Spleen (tissue), 7 donors: ENCODE measurements at regions not wholly inside any gene's neighbourhood (a gene's known extent, or its start where the extent isn't known, plus 50 kb on each side); places are given as distances from the start of the nearest gene placed in this dataset.

Experiments
- CTCF ChIP-seq, 11 experiments: fragments of 200-600 bp in 7 of 11; fragments of 450-650 bp in 4 of 11; sonication (generic) in 4 of 11; IDR thresholded peaks in 8 of 11; conservative IDR thresholded peaks in 3 of 11; 1 replicate in 7 of 11; 2 replicates in 4 of 11; pipeline versions ENCODE4 v1.4.0 to v1.8.0; 2016 to 2021; ENCODE audit warnings: antibody characterized with exemption in 11 of 11, inconsistent platforms in 4 of 11, mild to moderate bottlenecking in 1 of 11
- POLR2A ChIP-seq, 3 donors: fragments of 450-650 bp; IDR thresholded peaks; one replicate each; pipeline ENCODE4 v1.5.1; 2017; ENCODE audit warnings: antibody characterized with exemption in 3 of 3, mild to moderate bottlenecking in 1 of 3
- donor health status: DM: no; HTN: no; CAD: no; lungs with moderate emphysema.
- donor health status: DM: no; HTN: no; CAD: no.
- donor health status: DM: no; HTN: no; CAD: no.

GRCh38 chr2:117684919-117685318 is 129.6 kb upstream of the DDX18 start:
- TF ChIP-seq CTCF (IDR thresholded peaks at IDR 0.05 in 8 of 11, conservative IDR thresholded peaks at IDR 0.05 in 3 of 11) (no peak), POLR2A (IDR thresholded peaks at IDR 0.05) (no peak)
